ENCODE measurements at regions not wholly inside any gene's neighbourhood (a gene's known extent, or its start where the extent isn't known, plus 50 kb on each side); places are given as distances from the start of the nearest gene placed in this dataset.

DNA sequence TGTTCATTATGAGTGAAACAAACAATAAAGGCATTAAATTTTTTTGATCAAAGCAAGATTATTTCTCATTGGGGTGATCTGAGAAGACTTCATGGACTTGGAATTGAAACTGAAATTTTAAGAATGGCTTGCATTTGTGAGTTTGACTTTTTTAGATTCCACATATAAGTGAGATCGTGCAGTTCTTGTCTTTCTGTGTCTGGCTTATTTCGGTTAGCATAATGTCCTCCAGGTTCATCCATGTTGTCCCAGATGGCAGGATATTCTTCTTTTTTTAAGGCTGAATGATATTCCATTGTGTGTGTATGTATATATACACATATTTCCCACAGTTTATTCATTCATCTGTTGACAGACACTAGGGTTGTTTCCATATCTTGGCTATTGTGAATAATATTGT, 716.5 kb downstream of the PRELID2 start:
- no peaks in the 10 kb centered on the region for H3K9me3 ChIP-seq
- no peak overlapping the region for H3K27ac ChIP-seq
- no peaks in the 10 kb centered on the region for H3K27me3 ChIP-seq
- no peak for TF ChIP-seq POLR2AphosphoS5 (IDR thresholded peaks at IDR 0.05)
- no peak for TF ChIP-seq EP300 (IDR thresholded peaks at IDR 0.05)
- no peaks in the 10 kb centered on the region for H3K36me3 ChIP-seq
- H3K4me3 ChIP-seq, result no peak overlapping the region
- intact Hi-C loops (cut with DNase I; ENCODE audit: low total_unique reads), result no loop called here
- no peak for DNase-seq
- 86 to 92% (median 89%) methylated on average over 2 of the region's 2 CpGs for WGBS, 5 donors
- no peaks in the 10 kb centered on the region for H3K4me1 ChIP-seq

DNA sequence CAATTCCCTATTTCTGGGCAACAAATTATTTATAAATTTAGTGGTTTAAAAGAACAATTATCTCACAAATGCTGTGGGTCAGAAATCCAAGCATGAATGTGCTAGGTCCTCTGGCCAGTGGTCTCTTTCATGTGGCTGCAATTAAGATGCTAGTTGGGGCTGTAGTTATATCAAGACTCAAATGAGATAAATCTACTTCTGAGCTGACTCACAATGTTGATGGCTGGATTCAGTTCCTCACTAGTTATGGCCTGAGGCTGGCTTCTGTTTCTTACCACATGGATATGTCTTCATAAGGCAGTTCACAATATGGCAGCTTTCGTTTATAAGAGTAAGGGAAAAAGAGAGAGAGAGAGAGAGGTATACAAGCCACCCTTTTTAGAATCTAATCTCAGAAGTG, 717.0 kb downstream of the PRELID2 start:
- 80 to 96% (median 88%) methylated on average over 1 of the region's 1 CpG for WGBS, 5 donors
- no peaks in the 10 kb centered on the region for H3K36me3 ChIP-seq
- intact Hi-C loops (cut with DNase I; ENCODE audit: low total_unique reads), result no loop called here
- TF ChIP-seq EP300 (IDR thresholded peaks at IDR 0.05), result no peak
- no peak for TF ChIP-seq POLR2AphosphoS5 (IDR thresholded peaks at IDR 0.05)
- TF ChIP-seq POLR2A (IDR thresholded peaks at IDR 0.05), result no peak
- TF ChIP-seq, protein P1, sequence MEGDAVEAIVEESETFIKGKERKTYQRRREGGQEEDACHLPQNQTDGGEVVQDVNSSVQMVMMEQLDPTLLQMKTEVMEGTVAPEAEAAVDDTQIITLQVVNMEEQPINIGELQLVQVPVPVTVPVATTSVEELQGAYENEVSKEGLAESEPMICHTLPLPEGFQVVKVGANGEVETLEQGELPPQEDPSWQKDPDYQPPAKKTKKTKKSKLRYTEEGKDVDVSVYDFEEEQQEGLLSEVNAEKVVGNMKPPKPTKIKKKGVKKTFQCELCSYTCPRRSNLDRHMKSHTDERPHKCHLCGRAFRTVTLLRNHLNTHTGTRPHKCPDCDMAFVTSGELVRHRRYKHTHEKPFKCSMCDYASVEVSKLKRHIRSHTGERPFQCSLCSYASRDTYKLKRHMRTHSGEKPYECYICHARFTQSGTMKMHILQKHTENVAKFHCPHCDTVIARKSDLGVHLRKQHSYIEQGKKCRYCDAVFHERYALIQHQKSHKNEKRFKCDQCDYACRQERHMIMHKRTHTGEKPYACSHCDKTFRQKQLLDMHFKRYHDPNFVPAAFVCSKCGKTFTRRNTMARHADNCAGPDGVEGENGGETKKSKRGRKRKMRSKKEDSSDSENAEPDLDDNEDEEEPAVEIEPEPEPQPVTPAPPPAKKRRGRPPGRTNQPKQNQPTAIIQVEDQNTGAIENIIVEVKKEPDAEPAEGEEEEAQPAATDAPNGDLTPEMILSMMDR (IDR thresholded peaks at IDR 0.05), result no peak
- H3K9me3 ChIP-seq, result no peaks in the 10 kb centered on the region
- H3K27ac ChIP-seq, result no peak overlapping the region
- no peak for DNase-seq
- no peaks in the 10 kb centered on the region for H3K4me1 ChIP-seq
- no peaks in the 10 kb centered on the region for H3K27me3 ChIP-seq
- H3K4me3 ChIP-seq, result no peak overlapping the region

DNA sequence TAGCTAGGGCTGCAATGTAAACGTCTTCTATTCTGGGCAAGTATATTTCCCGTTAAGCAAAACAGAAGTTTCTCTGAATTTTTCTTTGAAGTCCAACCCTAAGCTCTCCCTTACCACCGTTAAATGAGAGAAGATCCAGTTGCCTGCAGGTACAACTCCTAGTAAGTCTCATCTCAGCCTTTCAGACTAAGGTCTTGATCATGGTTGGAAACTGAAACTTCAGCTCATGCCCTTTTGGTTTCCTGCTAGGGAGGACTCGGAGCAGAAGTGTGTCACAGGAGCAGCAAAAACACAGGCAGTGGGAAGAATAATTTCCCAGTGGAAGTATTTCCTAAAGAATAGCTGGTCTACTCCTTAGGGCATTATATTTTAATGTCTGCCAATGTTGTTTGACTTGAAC, 717.9 kb downstream of the PRELID2 start:
- intact Hi-C loops (cut with DNase I; ENCODE audit: low total_unique reads), result no loop called here
- 69 to 81% (median 74%) methylated on average over 4 of the region's 4 CpGs for WGBS, 5 donors
- H3K4me3 ChIP-seq, result no peak overlapping the region
- no peaks in the 10 kb centered on the region for H3K27me3 ChIP-seq
- no peak for DNase-seq
- TF ChIP-seq POLR2AphosphoS5 (IDR thresholded peaks at IDR 0.05) (no peak), POLR2A (IDR thresholded peaks at IDR 0.05) (no peak), EP300 (IDR thresholded peaks at IDR 0.05) (no peak)
- TF ChIP-seq, protein P1 (IDR thresholded peaks at IDR 0.05), result no peak
- no peaks in the 10 kb centered on the region for H3K9me3 ChIP-seq
- no peak overlapping the region for H3K27ac ChIP-seq
- H3K4me1 ChIP-seq, result no peaks in the 10 kb centered on the region
- no peaks in the 10 kb centered on the region for H3K36me3 ChIP-seq

DNA sequence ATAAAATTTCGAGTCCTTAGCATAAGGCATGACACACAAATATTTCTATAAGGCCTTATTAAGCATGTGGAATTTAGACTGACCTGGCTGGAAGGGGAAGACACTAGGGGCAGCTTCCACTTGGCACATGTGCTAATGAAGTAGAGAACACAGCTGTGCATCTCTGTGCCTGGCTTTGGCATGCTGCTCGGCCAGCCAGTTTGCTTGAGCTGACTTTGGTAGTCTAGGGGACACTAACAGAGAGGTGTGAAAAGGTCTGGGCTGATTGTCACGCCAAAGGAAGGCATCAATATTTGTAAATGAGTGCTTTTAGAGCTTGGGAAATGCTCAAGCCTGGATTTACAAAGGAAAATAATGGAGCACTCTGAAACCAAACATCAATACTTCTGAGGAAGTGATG, 723.7 kb downstream of the PRELID2 start:
- no peaks in the 10 kb centered on the region for H3K4me1 ChIP-seq
- DNase-seq, result no peak
- WGBS, 5 donors, result 52 to 64% (median 60%) methylated on average over 3 of the region's 3 CpGs
- no peak overlapping the region for H3K4me3 ChIP-seq
- H3K27ac ChIP-seq, result no peak overlapping the region
- no peaks in the 10 kb centered on the region for H3K27me3 ChIP-seq
- no peaks in the 10 kb centered on the region for H3K9me3 ChIP-seq
- intact Hi-C loops (cut with DNase I; ENCODE audit: low total_unique reads), result no loop called here
- H3K36me3 ChIP-seq, result no peaks in the 10 kb centered on the region
- TF ChIP-seq, protein P1 (IDR thresholded peaks at IDR 0.05), result no peak
- TF ChIP-seq EP300 (IDR thresholded peaks at IDR 0.05) (no peak), POLR2A (IDR thresholded peaks at IDR 0.05) (no peak), POLR2AphosphoS5 (IDR thresholded peaks at IDR 0.05) (no peak)

DNA sequence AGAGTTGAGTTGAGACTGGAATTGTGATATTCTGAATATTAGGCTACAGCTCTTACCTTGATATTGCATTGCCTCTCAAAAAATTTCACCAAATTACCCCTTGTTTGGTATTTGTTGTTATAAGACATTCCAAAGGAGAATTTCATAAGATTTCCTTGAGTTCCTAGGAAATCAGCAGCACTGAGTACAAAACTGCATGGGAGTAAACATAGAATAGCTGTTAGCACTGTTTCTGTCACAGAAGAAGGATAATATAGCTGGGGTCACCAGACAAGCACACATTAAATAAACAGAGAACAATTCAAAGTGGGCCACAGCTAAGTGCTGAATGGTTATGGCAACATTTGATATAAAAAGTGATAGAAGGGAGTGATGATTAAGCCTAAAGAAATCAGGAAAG, 724.3 kb downstream of the PRELID2 start:
- no peak for DNase-seq
- no peak for TF ChIP-seq POLR2A (IDR thresholded peaks at IDR 0.05)
- no peak for TF ChIP-seq EP300 (IDR thresholded peaks at IDR 0.05)
- no peak for TF ChIP-seq POLR2AphosphoS5 (IDR thresholded peaks at IDR 0.05)
- TF ChIP-seq, protein P1 (IDR thresholded peaks at IDR 0.05), result no peak
- H3K4me3 ChIP-seq, result no peak overlapping the region
- no peaks in the 10 kb centered on the region for H3K36me3 ChIP-seq
- intact Hi-C loops (cut with DNase I; ENCODE audit: low total_unique reads), result no loop called here
- no peaks in the 10 kb centered on the region for H3K4me1 ChIP-seq
- H3K27ac ChIP-seq, result no peak overlapping the region
- H3K9me3 ChIP-seq, result no peaks in the 10 kb centered on the region
- H3K27me3 ChIP-seq, result no peaks in the 10 kb centered on the region

All from stomach (tissue), 8 donors.